ENCODE measurements at regions not wholly inside any gene's neighbourhood (a gene's known extent, or its start where the extent isn't known, plus 50 kb on each side); places are given as distances from the start of the nearest gene placed in this dataset.

- WGBS, 2 donors: 79 to 82% methylated on average over 7 of the region's 7 CpGs
- DNase-seq (no peak), ATAC-seq (ENCODE audit: low FRiP score) (no peak)
- Histone ChIP-seq H3K9me3 (ENCODE audit: control insufficient read depth, low read length) (peaks cover 3% of the 10 kb centered on the region), H3K4me3 (ENCODE audit: low read length in 2 of 2) (no peak overlapping the region), H3K27me3 (ENCODE audit: control insufficient read depth in 1 of 2, insufficient read depth in 2 of 2, low read length in 1 of 2) (peaks cover 0 to 3% of the 10 kb centered on the region in 2 donors), H3K27ac (ENCODE audit: low read depth in 1 of 2, low read length in 2 of 2) (no peak overlapping the region), H3K4me1 (ENCODE audit: control insufficient read depth in 1 of 2, insufficient read depth in 2 of 2, low read length in 2 of 2) (no peaks in the 10 kb centered on the region), H3K36me3 (ENCODE audit: control insufficient read depth in 1 of 2, insufficient read depth in 2 of 2, low read length in 1 of 2) (no peaks in the 10 kb centered on the region)
- intact Hi-C loops (cut with DNase I): no loop called here
Measured at GRCh38 chr20:52256454-52256853, 64.9 kb upstream of the ZFP64 start.

GRCh38 chr20:52252664-52253063, 61.1 kb upstream of the ZFP64 start:
- WGBS, 2 donors: 67 to 69% methylated on average over 5 of the region's 5 CpGs
- no peaks in the 10 kb centered on the region for H3K36me3 ChIP-seq (ENCODE audit: control insufficient read depth in 1 of 2, insufficient read depth in 2 of 2, low read length in 1 of 2)
- H3K27ac ChIP-seq (ENCODE audit: low read depth in 1 of 2, low read length in 2 of 2): no peak overlapping the region
- no peaks in the 10 kb centered on the region for H3K4me1 ChIP-seq (ENCODE audit: control insufficient read depth in 1 of 2, insufficient read depth in 2 of 2, low read length in 2 of 2)
- ATAC-seq (ENCODE audit: low FRiP score) (no peak), DNase-seq (no peak)
- H3K27me3 ChIP-seq (ENCODE audit: control insufficient read depth in 1 of 2, insufficient read depth in 2 of 2, low read length in 1 of 2): peaks cover 0 to 3% of the 10 kb centered on the region in 2 donors
- peaks cover 5% of the 10 kb centered on the region for H3K9me3 ChIP-seq (ENCODE audit: control insufficient read depth, low read length)
- H3K4me3 ChIP-seq (ENCODE audit: low read length in 2 of 2): no peak overlapping the region
- intact Hi-C loops (cut with DNase I): no loop called here

- intact Hi-C loops (cut with DNase I): no loop called here
- no peak overlapping the region for H3K27ac ChIP-seq (ENCODE audit: low read depth in 1 of 2, low read length in 2 of 2)
- no peaks in the 10 kb centered on the region for H3K36me3 ChIP-seq (ENCODE audit: control insufficient read depth in 1 of 2, insufficient read depth in 2 of 2, low read length in 1 of 2)
- DNase-seq (no peak), ATAC-seq (ENCODE audit: low FRiP score) (no peak)
- 84 to 88% methylated on average over 2 of the region's 2 CpGs for WGBS, 2 donors
- H3K4me3 ChIP-seq (ENCODE audit: low read length in 2 of 2): no peak overlapping the region
- H3K9me3 ChIP-seq (ENCODE audit: control insufficient read depth, low read length): peaks cover 5% of the 10 kb centered on the region
- H3K27me3 ChIP-seq (ENCODE audit: control insufficient read depth in 1 of 2, insufficient read depth in 2 of 2, low read length in 1 of 2): peaks cover 0 to 3% of the 10 kb centered on the region in 2 donors
- no peaks in the 10 kb centered on the region for H3K4me1 ChIP-seq (ENCODE audit: control insufficient read depth in 1 of 2, insufficient read depth in 2 of 2, low read length in 2 of 2)
Measured at GRCh38 chr20:52251827-52252226, 60.2 kb upstream of the ZFP64 start.

GRCh38 chr20:52251136-52251700, 59.6 kb upstream of the ZFP64 start:
- intact Hi-C loops (cut with DNase I): no loop called here
- Histone ChIP-seq H3K4me3 (ENCODE audit: low read length in 2 of 2) (no peak overlapping the region), H3K27ac (ENCODE audit: low read depth in 1 of 2, low read length in 2 of 2) (no peak overlapping the region), H3K4me1 (ENCODE audit: control insufficient read depth in 1 of 2, insufficient read depth in 2 of 2, low read length in 2 of 2) (no peaks in the 10 kb centered on the region), H3K27me3 (ENCODE audit: control insufficient read depth in 1 of 2, insufficient read depth in 2 of 2, low read length in 1 of 2) (no peaks in the 10 kb centered on the region), H3K36me3 (ENCODE audit: control insufficient read depth in 1 of 2, insufficient read depth in 2 of 2, low read length in 1 of 2) (no peaks in the 10 kb centered on the region), H3K9me3 (ENCODE audit: control insufficient read depth, low read length) (peaks cover 3% of the 10 kb centered on the region)
- ATAC-seq (ENCODE audit: low FRiP score) (no peak), DNase-seq (no peak)
- WGBS, 2 donors: 90 to 94% methylated on average over 2 of the region's 2 CpGs

GRCh38 chr20:52247548-52247947, 56.0 kb upstream of the ZFP64 start:
- Histone ChIP-seq H3K27me3 (ENCODE audit: control insufficient read depth in 1 of 2, insufficient read depth in 2 of 2, low read length in 1 of 2) (no peaks in the 10 kb centered on the region), H3K9me3 (ENCODE audit: control insufficient read depth, low read length) (peaks cover 1% of the 10 kb centered on the region), H3K4me1 (ENCODE audit: control insufficient read depth in 1 of 2, insufficient read depth in 2 of 2, low read length in 2 of 2) (no peaks in the 10 kb centered on the region), H3K4me3 (ENCODE audit: low read length in 2 of 2) (no peak overlapping the region), H3K36me3 (ENCODE audit: control insufficient read depth in 1 of 2, insufficient read depth in 2 of 2, low read length in 1 of 2) (no peaks in the 10 kb centered on the region), H3K27ac (ENCODE audit: low read depth in 1 of 2, low read length in 2 of 2) (no peak overlapping the region)
- 93 to 98% methylated on average over 4 of the region's 4 CpGs for WGBS, 2 donors
- intact Hi-C loops (cut with DNase I): no loop called here
- DNase-seq (no peak), ATAC-seq (ENCODE audit: low FRiP score) (no peak)

GRCh38 chr20:52246366-52246765, 54.8 kb upstream of the ZFP64 start:
- no peaks in the 10 kb centered on the region for H3K4me1 ChIP-seq (ENCODE audit: control insufficient read depth in 1 of 2, insufficient read depth in 2 of 2, low read length in 2 of 2)
- WGBS, 2 donors: 63 to 71% methylated on average over 2 of the region's 2 CpGs
- no peak overlapping the region for H3K27ac ChIP-seq (ENCODE audit: low read depth in 1 of 2, low read length in 2 of 2)
- intact Hi-C loops (cut with DNase I): no loop called here
- peaks cover 1% of the 10 kb centered on the region for H3K9me3 ChIP-seq (ENCODE audit: control insufficient read depth, low read length)
- H3K4me3 ChIP-seq (ENCODE audit: low read length in 2 of 2): no peak overlapping the region
- no peak for DNase-seq
- no peaks in the 10 kb centered on the region for H3K27me3 ChIP-seq (ENCODE audit: control insufficient read depth in 1 of 2, insufficient read depth in 2 of 2, low read length in 1 of 2)
- H3K36me3 ChIP-seq (ENCODE audit: control insufficient read depth in 1 of 2, insufficient read depth in 2 of 2, low read length in 1 of 2): no peaks in the 10 kb centered on the region
- ATAC-seq (ENCODE audit: low FRiP score): no peak

GRCh38 chr20:52244702-52245101, 53.1 kb upstream of the ZFP64 start:
- DNase-seq (no peak), ATAC-seq (ENCODE audit: low FRiP score) (no peak)
- 89 to 93% methylated on average over 4 of the region's 4 CpGs for WGBS, 2 donors
- Histone ChIP-seq H3K4me1 (ENCODE audit: control insufficient read depth in 1 of 2, insufficient read depth in 2 of 2, low read length in 2 of 2) (no peaks in the 10 kb centered on the region), H3K27ac (ENCODE audit: low read depth in 1 of 2, low read length in 2 of 2) (no peak overlapping the region), H3K27me3 (ENCODE audit: control insufficient read depth in 1 of 2, insufficient read depth in 2 of 2, low read length in 1 of 2) (no peaks in the 10 kb centered on the region), H3K9me3 (ENCODE audit: control insufficient read depth, low read length) (no peaks in the 10 kb centered on the region), H3K4me3 (ENCODE audit: low read length in 2 of 2) (no peak overlapping the region), H3K36me3 (ENCODE audit: control insufficient read depth in 1 of 2, insufficient read depth in 2 of 2, low read length in 1 of 2) (no peaks in the 10 kb centered on the region)
- intact Hi-C loops (cut with DNase I): no loop called here

- no peak overlapping the region for H3K4me3 ChIP-seq (ENCODE audit: low read length in 2 of 2)
- no peaks in the 10 kb centered on the region for H3K9me3 ChIP-seq (ENCODE audit: control insufficient read depth, low read length)
- H3K4me1 ChIP-seq (ENCODE audit: control insufficient read depth in 1 of 2, insufficient read depth in 2 of 2, low read length in 2 of 2): no peaks in the 10 kb centered on the region
- intact Hi-C loops (cut with DNase I): no loop called here
- 44 to 49% methylated on average over 7 of the region's 7 CpGs for WGBS, 2 donors
- H3K27me3 ChIP-seq (ENCODE audit: control insufficient read depth in 1 of 2, insufficient read depth in 2 of 2, low read length in 1 of 2): no peaks in the 10 kb centered on the region
- no peak overlapping the region for H3K27ac ChIP-seq (ENCODE audit: low read depth in 1 of 2, low read length in 2 of 2)
- H3K36me3 ChIP-seq (ENCODE audit: control insufficient read depth in 1 of 2, insufficient read depth in 2 of 2, low read length in 1 of 2): no peaks in the 10 kb centered on the region
- no peak for DNase-seq
- ATAC-seq (ENCODE audit: low FRiP score): no peak
Measured at GRCh38 chr20:52242237-52243230, 51.0 kb upstream of the ZFP64 start.
